Large intestine (tissue), 3 donors: ENCODE measurements at regions not wholly inside any gene's neighbourhood (a gene's known extent, or its start where the extent isn't known, plus 50 kb on each side); places are given as distances from the start of the nearest gene placed in this dataset.

Source experiments
- DNase-seq, 2 donors: peaks; one replicate each; pipeline versions ENCODE4 v3.0.0 to v3.0.0-alpha.2; 2013
- H3K27ac ChIP-seq: one replicate; pipeline ENCODE4 v1.5.1; 2013; ENCODE audit warnings: low read length
- H3K27me3 ChIP-seq: 2 replicates; pipeline ENCODE4 v1.6.1; 2013; ENCODE audit warnings: low read length; ENCODE audit not compliant: control insufficient read depth, insufficient read depth
- H3K36me3 ChIP-seq: 2 replicates; pipeline ENCODE4 v1.6.1; 2013; ENCODE audit warnings: low read length; ENCODE audit not compliant: control insufficient read depth, insufficient read depth
- H3K4me1 ChIP-seq: one replicate; pipeline ENCODE4 v1.6.1; 2013; ENCODE audit warnings: low read length; ENCODE audit not compliant: control insufficient read depth, insufficient read depth
- H3K4me3 ChIP-seq: one replicate; pipeline ENCODE4 v1.5.1; 2013; ENCODE audit warnings: low read length
- H3K9me3 ChIP-seq: one replicate; pipeline ENCODE4 v1.6.1; 2013; ENCODE audit warnings: mild to moderate bottlenecking, low read depth, low read length, moderate library complexity; ENCODE audit not compliant: control insufficient read depth
- WGBS: methylation state at CpG from one replicate; pipeline ENCODE4 v1.1.5; 2013; ENCODE audit warnings: low lambda C conversion rate; ENCODE audit not compliant: insufficient coverage; 5-methylcytosine and 5-hydroxymethylcytosine counted together

- Histone ChIP-seq H3K4me1 (no peaks in the 10 kb centered on the region), H3K9me3 (no peaks in the 10 kb centered on the region), H3K4me3 (no peak overlapping the region), H3K27ac (no peak overlapping the region), H3K27me3 (no peaks in the 10 kb centered on the region), H3K36me3 (no peaks in the 10 kb centered on the region)
- DNase-seq: peak in 1 of 2 donors; percentile 1
- 20% methylated on average over 2 of the region's 8 CpGs for WGBS
Measured at GRCh38 chrX:102067966-102068723, 57.3 kb upstream of the TCEAL2 start.

- WGBS: no CpG with 5 or more reads among the region's 2 CpGs
- Histone ChIP-seq H3K27ac (no peak overlapping the region), H3K4me3 (no peak overlapping the region), H3K4me1 (no peaks in the 10 kb centered on the region), H3K27me3 (no peaks in the 10 kb centered on the region), H3K9me3 (no peaks in the 10 kb centered on the region), H3K36me3 (no peaks in the 10 kb centered on the region)
- DNase-seq: no peak
Measured at GRCh38 chrX:102063445-102064074, 61.9 kb upstream of the TCEAL2 start.

GRCh38 chrX:102044496-102044895 lies 81.0 kb upstream of the TCEAL2 start:
- no peak for DNase-seq
- no peak overlapping the region for H3K27ac ChIP-seq
- no CpG with 5 or more reads among the region's 2 CpGs for WGBS
- H3K9me3 ChIP-seq: no peaks in the 10 kb centered on the region
- H3K27me3 ChIP-seq: no peaks in the 10 kb centered on the region
- no peaks in the 10 kb centered on the region for H3K36me3 ChIP-seq
- no peak overlapping the region for H3K4me3 ChIP-seq
- no peaks in the 10 kb centered on the region for H3K4me1 ChIP-seq

- no peaks in the 10 kb centered on the region for H3K36me3 ChIP-seq
- WGBS: no CpG with 5 or more reads among the region's 3 CpGs
- H3K4me3 ChIP-seq: no peak overlapping the region
- no peak for DNase-seq
- H3K4me1 ChIP-seq: no peaks in the 10 kb centered on the region
- no peaks in the 10 kb centered on the region for H3K27me3 ChIP-seq
- H3K27ac ChIP-seq: no peak overlapping the region
- no peaks in the 10 kb centered on the region for H3K9me3 ChIP-seq
Measured at GRCh38 chrX:102043380-102043779, 82.1 kb upstream of the TCEAL2 start.

GRCh38 chrX:102042372-102043325 lies 82.8 kb upstream of the TCEAL2 start:
- WGBS: no CpG with 5 or more reads among the region's 7 CpGs
- Histone ChIP-seq H3K4me3 (no peak overlapping the region), H3K9me3 (no peaks in the 10 kb centered on the region), H3K36me3 (no peaks in the 10 kb centered on the region), H3K27ac (no peak overlapping the region), H3K4me1 (no peaks in the 10 kb centered on the region), H3K27me3 (no peaks in the 10 kb centered on the region)
- no peak for DNase-seq

- Histone ChIP-seq H3K9me3 (no peaks in the 10 kb centered on the region), H3K4me3 (no peak overlapping the region), H3K4me1 (no peaks in the 10 kb centered on the region), H3K27ac (no peak overlapping the region), H3K36me3 (no peaks in the 10 kb centered on the region), H3K27me3 (no peaks in the 10 kb centered on the region)
- DNase-seq: no peak
- no CpG with 5 or more reads among the region's 2 CpGs for WGBS
Measured at GRCh38 chrX:102029026-102029425, 96.5 kb upstream of the TCEAL2 start.

GRCh38 chrX:102018208-102018607 lies 86.4 kb upstream of the ZMAT1 start:
- no peak for DNase-seq
- no CpG with 5 or more reads among the region's 4 CpGs for WGBS
- no peak overlapping the region for H3K4me3 ChIP-seq

GRCh38 chrX:102008901-102009300 lies 77.1 kb upstream of the ZMAT1 start:
- Histone ChIP-seq H3K27ac (no peak overlapping the region), H3K27me3 (no peaks in the 10 kb centered on the region), H3K4me1 (no peaks in the 10 kb centered on the region), H3K4me3 (no peak overlapping the region), H3K9me3 (no peaks in the 10 kb centered on the region), H3K36me3 (no peaks in the 10 kb centered on the region)
- no peak for DNase-seq

More at GRCh38 chrX:102018208-102018607, 86.4 kb upstream of the ZMAT1 start:
- Histone ChIP-seq H3K36me3 (no peaks in the 10 kb centered on the region), H3K4me1 (no peaks in the 10 kb centered on the region), H3K9me3 (no peaks in the 10 kb centered on the region), H3K27ac (no peak overlapping the region), H3K27me3 (no peaks in the 10 kb centered on the region)

GRCh38 chrX:101999644-102000539 lies 68.1 kb upstream of the ZMAT1 start:
- Histone ChIP-seq H3K9me3 (no peaks in the 10 kb centered on the region), H3K27me3 (no peaks in the 10 kb centered on the region), H3K36me3 (no peaks in the 10 kb centered on the region), H3K27ac (no peak overlapping the region), H3K4me3 (no peak overlapping the region), H3K4me1 (no peaks in the 10 kb centered on the region)
- no peak for DNase-seq
- no CpG with 5 or more reads among the region's 7 CpGs for WGBS

- Histone ChIP-seq H3K9me3 (no peaks in the 10 kb centered on the region), H3K27ac (no peak overlapping the region), H3K36me3 (no peaks in the 10 kb centered on the region), H3K27me3 (no peaks in the 10 kb centered on the region), H3K4me3 (no peak overlapping the region), H3K4me1 (no peaks in the 10 kb centered on the region)
- 100% methylated on average over 1 of the region's 2 CpGs for WGBS
- no peak for DNase-seq
Measured at GRCh38 chrX:101993335-101993734, 61.5 kb upstream of the ZMAT1 start.
